Natural killer cell (primary cell): ENCODE measurements at regions not wholly inside any gene's neighbourhood (a gene's known extent, or its start where the extent isn't known, plus 50 kb on each side); places are given as distances from the start of the nearest gene placed in this dataset.

Experiments used
- ATAC-seq, 3 donors: fragments of 150-1000 bp in 2 of 3; fragments of 200-7000 bp in 1 of 3; cut with Tn5 transposase; 1 replicate in 1 of 3; 2 replicates in 2 of 3; pipeline ENCODE4 v1.10.0; 2021; ENCODE audit warnings: mild to moderate bottlenecking in 2 of 3, moderate library complexity in 2 of 3
- DNase-seq, 2 donors: peaks; one replicate each; pipeline versions ENCODE4 v3.0.0 to v3.0.0-alpha.2; 2013 to 2021; ENCODE audit warnings: mixed read lengths in 1 of 2
- H3K27ac ChIP-seq: one replicate; pipeline ENCODE4 v1.5.1; 2013; ENCODE audit warnings: mild to moderate bottlenecking, low read length
- H3K27me3 ChIP-seq: one replicate; pipeline ENCODE4 v1.6.1; 2013; ENCODE audit warnings: low read length; ENCODE audit not compliant: control insufficient read depth, insufficient read depth
- H3K36me3 ChIP-seq: one replicate; pipeline ENCODE4 v1.6.1; 2013; ENCODE audit warnings: low read length; ENCODE audit not compliant: control insufficient read depth, insufficient read depth
- H3K4me1 ChIP-seq: one replicate; pipeline ENCODE4 v1.6.1; 2013; ENCODE audit warnings: low read length; ENCODE audit not compliant: control insufficient read depth, insufficient read depth
- H3K4me3 ChIP-seq: one replicate; pipeline ENCODE4 v1.5.1; 2013; ENCODE audit warnings: low read length
- H3K9me3 ChIP-seq: one replicate; pipeline ENCODE4 v1.6.1; 2013; ENCODE audit warnings: low read length; ENCODE audit not compliant: control insufficient read depth, insufficient read depth
- H3K27ac Mint-ChIP-seq, 2 donors: one replicate each; pipeline ENCODE4 v1.8.0; 2022; ENCODE audit warnings: mild to moderate bottlenecking in 2 of 2, mixed read lengths in 2 of 2, moderate library complexity in 1 of 2
- H3K27me3 Mint-ChIP-seq, 2 donors: one replicate each; pipeline ENCODE4 v1.8.0; 2022; ENCODE audit warnings: low read depth in 2 of 2, mixed read lengths in 2 of 2
- H3K36me3 Mint-ChIP-seq: one replicate; pipeline ENCODE4 v1.8.0; 2022; ENCODE audit warnings: mixed read lengths
- H3K4me1 Mint-ChIP-seq, 2 donors: one replicate each; pipeline ENCODE4 v1.8.0; 2022; ENCODE audit warnings: mixed read lengths in 2 of 2
- H3K4me3 Mint-ChIP-seq: one replicate; pipeline ENCODE4 v1.8.0; 2022; ENCODE audit warnings: mild to moderate bottlenecking, moderate library complexity, mixed read lengths
- H3K9me3 Mint-ChIP-seq, 2 donors: one replicate each; pipeline ENCODE4 v1.8.0; 2022; ENCODE audit warnings: mixed read lengths in 2 of 2
- CTCF ChIP-seq: fragments of 200-600 bp; IDR thresholded peaks from one replicate; pipeline ENCODE4 v1.8.0; 2022; ENCODE audit warnings: antibody characterized with exemption
- WGBS: methylation state at CpG from one replicate; pipeline ENCODE4 v1.1.7; 2013; ENCODE audit warnings: missing lambda C conversion rate; ENCODE audit not compliant: insufficient coverage; 5-methylcytosine and 5-hydroxymethylcytosine counted together
- intact Hi-C: fragments of 100-400 bp; cut with micrococcal nuclease; formaldehyde crosslinking; loops from one replicate; pipeline ENCODE4 v1.14.2; 2022

- Mint-ChIP-seq H3K27ac (no peak overlapping the region), H3K36me3 (no peaks in the 10 kb centered on the region), H3K9me3 (no peaks in the 10 kb centered on the region), H3K27me3 (no peaks in the 10 kb centered on the region), H3K4me3 (no peak overlapping the region), H3K4me1 (peaks cover 0 to 13% of the 10 kb centered on the region in 2 donors)
- no peaks in the 10 kb centered on the region for H3K36me3 ChIP-seq
- H3K27ac ChIP-seq = no peak overlapping the region
- H3K4me3 ChIP-seq = no peak overlapping the region
- no peaks in the 10 kb centered on the region for H3K27me3 ChIP-seq
- no peaks in the 10 kb centered on the region for H3K4me1 ChIP-seq
- DNase-seq (no peak), ATAC-seq (no peak)
- TF ChIP-seq CTCF = no peak
- intact Hi-C loops = no loop called here
- no CpG with 5 or more reads among the region's 1 CpG for WGBS
- H3K9me3 ChIP-seq = no peaks in the 10 kb centered on the region
These were observed 190.1 kb downstream of the TM2D1 start for GRCh38 chr1:61534847-61535246.

GRCh38 chr1:61533546-61533945, 191.4 kb downstream of the TM2D1 start:
- Mint-ChIP-seq H3K27me3 (no peaks in the 10 kb centered on the region), H3K4me1 (peaks cover 0 to 13% of the 10 kb centered on the region in 2 donors), H3K4me3 (no peak overlapping the region), H3K36me3 (no peaks in the 10 kb centered on the region), H3K9me3 (no peaks in the 10 kb centered on the region), H3K27ac (no peak overlapping the region)
- no peak for TF ChIP-seq CTCF
- Histone ChIP-seq H3K27me3 (no peaks in the 10 kb centered on the region), H3K9me3 (no peaks in the 10 kb centered on the region), H3K36me3 (no peaks in the 10 kb centered on the region), H3K4me1 (no peaks in the 10 kb centered on the region), H3K27ac (no peak overlapping the region), H3K4me3 (no peak overlapping the region)
- ATAC-seq (no peak), DNase-seq (no peak)
- intact Hi-C loops = no loop called here
- WGBS = no CpG with 5 or more reads among the region's 1 CpG

- WGBS = 81% methylated on average over 1 of the region's 2 CpGs
- Histone ChIP-seq H3K9me3 (no peaks in the 10 kb centered on the region), H3K27ac (no peak overlapping the region), H3K27me3 (no peaks in the 10 kb centered on the region), H3K36me3 (no peaks in the 10 kb centered on the region), H3K4me1 (no peaks in the 10 kb centered on the region), H3K4me3 (no peak overlapping the region)
- ATAC-seq (no peak), DNase-seq (no peak)
- TF ChIP-seq CTCF = no peak
- Mint-ChIP-seq H3K27me3 (peaks cover 0 to 4% of the 10 kb centered on the region in 2 donors), H3K4me3 (no peak overlapping the region), H3K27ac (no peak overlapping the region), H3K9me3 (no peaks in the 10 kb centered on the region), H3K4me1 (peaks cover 0 to 11% of the 10 kb centered on the region in 2 donors), H3K36me3 (no peaks in the 10 kb centered on the region)
- intact Hi-C loops = no loop called here
These were observed 193.2 kb downstream of the TM2D1 start for GRCh38 chr1:61531716-61532115.

- Mint-ChIP-seq H3K4me3 (no peak overlapping the region), H3K27ac (no peak overlapping the region), H3K27me3 (peaks cover 0 to 14% of the 10 kb centered on the region in 2 donors), H3K4me1 (no peaks in the 10 kb centered on the region), H3K36me3 (no peaks in the 10 kb centered on the region), H3K9me3 (no peaks in the 10 kb centered on the region)
- no peaks in the 10 kb centered on the region for H3K36me3 ChIP-seq
- H3K27me3 ChIP-seq = no peaks in the 10 kb centered on the region
- no peaks in the 10 kb centered on the region for H3K4me1 ChIP-seq
- DNase-seq (no peak), ATAC-seq (no peak)
- no peak overlapping the region for H3K4me3 ChIP-seq
- H3K9me3 ChIP-seq = no peaks in the 10 kb centered on the region
- intact Hi-C loops = no loop called here
- 75% methylated on average over 1 of the region's 1 CpG for WGBS
- no peak overlapping the region for H3K27ac ChIP-seq
- TF ChIP-seq CTCF = no peak
These were observed 200.9 kb downstream of the TM2D1 start for GRCh38 chr1:61523893-61524605.
